Keratinocyte (primary cell): ENCODE measurements at regions not wholly inside any gene's neighbourhood (a gene's known extent, or its start where the extent isn't known, plus 50 kb on each side); places are given as distances from the start of the nearest gene placed in this dataset.

ENCODE experiments used
- DNase-seq: peaks from one replicate; pipeline ENCODE4 v3.0.0-alpha.2; 2011; ENCODE audit warnings: low read depth, missing footprints, low spot score
- FAIRE-seq: peaks from 2 replicates; lab custom pipeline; 2011; peaks lifted over from hg19 to GRCh38; lab: Jason Lieb, UNC
- H2AFZ ChIP-seq: 2 replicates; pipeline ENCODE4 v1.6.0; 2012; ENCODE audit warnings: low read length, control low read depth, inconsistent platforms; ENCODE audit not compliant: control insufficient read depth
- H3K27ac ChIP-seq: 2 replicates; pipeline ENCODE4 v1.5.1; 2011; ENCODE audit warnings: low read length; ENCODE audit not compliant: control insufficient read depth, insufficient read depth
- H3K27me3 ChIP-seq: 3 replicates; pipeline ENCODE4 v1.6.0; 2011; ENCODE audit warnings: low read length; ENCODE audit not compliant: control insufficient read depth, insufficient read depth; ENCODE audit errors: extremely low read depth
- H3K36me3 ChIP-seq, 2 experiments: 2 replicates in 1 of 2; 3 replicates in 1 of 2; pipeline ENCODE4 v1.5.1; 2011; ENCODE audit warnings: low read length in 2 of 2, mild to moderate bottlenecking in 1 of 2; ENCODE audit not compliant: control insufficient read depth in 2 of 2, insufficient read depth in 2 of 2; ENCODE audit errors: extremely low read depth in 1 of 2
- H3K4me1 ChIP-seq: 3 replicates; pipeline ENCODE4 v1.5.1; 2011; ENCODE audit warnings: low read length; ENCODE audit not compliant: control insufficient read depth, insufficient read depth; ENCODE audit errors: extremely low read depth
- H3K4me2 ChIP-seq: 3 replicates; pipeline ENCODE4 v1.6.0; 2011; ENCODE audit warnings: low read depth, low read length; ENCODE audit not compliant: control insufficient read depth, insufficient read depth; ENCODE audit errors: extremely low read depth
- H3K4me3 ChIP-seq, 3 experiments: fragments of 200-600 bp in 1 of 3; sonication (generic) in 1 of 3; 2 replicates in 2 of 3; 3 replicates in 1 of 3; pipeline ENCODE4 v1.5.1; 2011 to 2016; ENCODE audit warnings: low read length in 3 of 3, mild to moderate bottlenecking in 3 of 3, control low read depth in 2 of 3, inconsistent platforms in 1 of 3, low read depth in 1 of 3, mixed read lengths in 1 of 3, mixed run types in 1 of 3, moderate library complexity in 1 of 3; ENCODE audit not compliant: control insufficient read depth in 2 of 3, insufficient read depth in 2 of 3; ENCODE audit errors: extremely low read depth in 1 of 3
- H3K79me2 ChIP-seq: 2 replicates; pipeline ENCODE4 v1.6.0; 2012; ENCODE audit warnings: low read length; ENCODE audit not compliant: control insufficient read depth, insufficient read depth
- H3K9ac ChIP-seq: 3 replicates; pipeline ENCODE4 v1.6.0; 2011; ENCODE audit warnings: low read length; ENCODE audit not compliant: control insufficient read depth, insufficient read depth; ENCODE audit errors: extremely low read depth
- H3K9me1 ChIP-seq: 3 replicates; pipeline ENCODE4 v1.6.0; 2011; ENCODE audit warnings: low read length; ENCODE audit not compliant: control insufficient read depth, insufficient read depth; ENCODE audit errors: extremely low read depth
- H3K9me3 ChIP-seq: 2 replicates; pipeline ENCODE4 v1.5.1; 2012; ENCODE audit warnings: low read depth, low read length; ENCODE audit not compliant: control insufficient read depth
- H4K20me1 ChIP-seq: 3 replicates; pipeline ENCODE4 v1.6.0; 2011; ENCODE audit warnings: low read length; ENCODE audit not compliant: control insufficient read depth, insufficient read depth; ENCODE audit errors: extremely low read depth
- EZH2 ChIP-seq: IDR thresholded peaks from one replicate; pipeline ENCODE4 v1.6.1; 2012; ENCODE audit warnings: inconsistent platforms, mild to moderate bottlenecking, low read length, moderate library complexity
- dilution Hi-C: fragments of 300-500 bp; cut with MboI; formaldehyde crosslinking; loops from one replicate; pipeline ENCODE4 v1.7.0; 2020; ENCODE audit warnings: low sequenced_read_pairs; ENCODE audit not compliant: extremely low pct_ligation_motif_present
- TF ChIP-seq, protein P1 (sequence below), 3 experiments: IDR thresholded peaks in 1 of 3; conservative IDR thresholded peaks in 1 of 3; optimal IDR thresholded peaks in 1 of 3; 2 replicates in 2 of 3; 3 replicates in 1 of 3; pipeline versions ENCODE3 to v1.5.1; 2011; ENCODE audit warnings: low read length in 3 of 3, mild to moderate bottlenecking in 3 of 3, moderate library complexity in 2 of 3, control low read depth in 1 of 3, inconsistent platforms in 1 of 3; ENCODE audit not compliant: insufficient read depth in 2 of 3; ENCODE audit errors: extremely low read depth in 1 of 3

DNA sequence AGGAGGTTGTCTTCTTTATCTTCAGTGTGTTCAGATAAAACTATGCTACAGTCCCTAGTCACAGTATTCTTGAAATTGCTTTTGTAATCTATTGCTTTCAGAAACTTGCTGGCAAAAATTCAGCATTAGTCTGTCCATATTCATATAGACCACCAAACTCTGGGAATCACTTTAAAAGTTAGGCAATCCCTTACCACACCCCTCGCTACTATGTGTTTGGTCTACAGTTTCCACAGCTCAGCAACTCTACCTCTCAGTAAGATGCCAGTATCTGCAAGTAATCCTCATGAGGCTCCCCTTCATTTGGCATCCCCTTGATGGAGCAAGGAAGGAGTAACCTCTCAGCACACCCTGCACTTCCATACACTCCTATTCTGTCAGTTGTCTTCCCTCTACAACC lies 1706.6 kb upstream of the CELF4 start:
- dilution Hi-C loops: no loop called here
- H2AFZ ChIP-seq: no peak overlapping the region
- H3K9ac ChIP-seq: no peak overlapping the region
- no peaks in the 10 kb centered on the region for H3K9me1 ChIP-seq
- H3K4me2 ChIP-seq: no peak overlapping the region
- FAIRE-seq: no peak
- TF ChIP-seq, protein P1, sequence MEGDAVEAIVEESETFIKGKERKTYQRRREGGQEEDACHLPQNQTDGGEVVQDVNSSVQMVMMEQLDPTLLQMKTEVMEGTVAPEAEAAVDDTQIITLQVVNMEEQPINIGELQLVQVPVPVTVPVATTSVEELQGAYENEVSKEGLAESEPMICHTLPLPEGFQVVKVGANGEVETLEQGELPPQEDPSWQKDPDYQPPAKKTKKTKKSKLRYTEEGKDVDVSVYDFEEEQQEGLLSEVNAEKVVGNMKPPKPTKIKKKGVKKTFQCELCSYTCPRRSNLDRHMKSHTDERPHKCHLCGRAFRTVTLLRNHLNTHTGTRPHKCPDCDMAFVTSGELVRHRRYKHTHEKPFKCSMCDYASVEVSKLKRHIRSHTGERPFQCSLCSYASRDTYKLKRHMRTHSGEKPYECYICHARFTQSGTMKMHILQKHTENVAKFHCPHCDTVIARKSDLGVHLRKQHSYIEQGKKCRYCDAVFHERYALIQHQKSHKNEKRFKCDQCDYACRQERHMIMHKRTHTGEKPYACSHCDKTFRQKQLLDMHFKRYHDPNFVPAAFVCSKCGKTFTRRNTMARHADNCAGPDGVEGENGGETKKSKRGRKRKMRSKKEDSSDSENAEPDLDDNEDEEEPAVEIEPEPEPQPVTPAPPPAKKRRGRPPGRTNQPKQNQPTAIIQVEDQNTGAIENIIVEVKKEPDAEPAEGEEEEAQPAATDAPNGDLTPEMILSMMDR (optimal IDR thresholded peaks at IDR 0.05 in 1 of 3, IDR thresholded peaks at IDR 0.05 in 1 of 3, conservative IDR thresholded peaks at IDR 0.05 in 1 of 3; ENCODE audit: extremely low read depth in 1 of 3, insufficient read depth in 2 of 3, low read length in 3 of 3): no peak
- no peak for TF ChIP-seq EZH2
- H3K79me2 ChIP-seq: no peaks in the 10 kb centered on the region
- H3K36me3 ChIP-seq: no peaks in the 10 kb centered on the region
- no peaks in the 10 kb centered on the region for H3K4me1 ChIP-seq
- H3K27ac ChIP-seq: no peak overlapping the region
- H3K4me3 ChIP-seq: no peak overlapping the region
- H3K9me3 ChIP-seq: no peaks in the 10 kb centered on the region
- H4K20me1 ChIP-seq: no peaks in the 10 kb centered on the region
- no peaks in the 10 kb centered on the region for H3K27me3 ChIP-seq
- no peak for DNase-seq

- H3K4me3 ChIP-seq: no peak overlapping the region
- no peak overlapping the region for H3K4me2 ChIP-seq
- dilution Hi-C loops: no loop called here
- no peaks in the 10 kb centered on the region for H3K79me2 ChIP-seq
- no peaks in the 10 kb centered on the region for H4K20me1 ChIP-seq
- FAIRE-seq: no peak
- no peaks in the 10 kb centered on the region for H3K27me3 ChIP-seq
- no peak overlapping the region for H2AFZ ChIP-seq
- DNase-seq: no peak
- TF ChIP-seq, protein P1 (optimal IDR thresholded peaks at IDR 0.05 in 1 of 3, IDR thresholded peaks at IDR 0.05 in 1 of 3, conservative IDR thresholded peaks at IDR 0.05 in 1 of 3; ENCODE audit: extremely low read depth in 1 of 3, insufficient read depth in 2 of 3, low read length in 3 of 3): no peak
- TF ChIP-seq EZH2: no peak
- no peaks in the 10 kb centered on the region for H3K9me1 ChIP-seq
- H3K4me1 ChIP-seq: no peaks in the 10 kb centered on the region
- H3K27ac ChIP-seq: no peak overlapping the region
- no peaks in the 10 kb centered on the region for H3K9me3 ChIP-seq
- no peak overlapping the region for H3K9ac ChIP-seq
- H3K36me3 ChIP-seq: no peaks in the 10 kb centered on the region
Measured at GRCh38 chr18:39271654-39272053, 1706.1 kb upstream of the CELF4 start.
